ENCODE measurements at regions not wholly inside any gene's neighbourhood (a gene's known extent, or its start where the extent isn't known, plus 50 kb on each side); places are given as distances from the start of the nearest gene placed in this dataset.

- TF ChIP-seq EZH2 (IDR thresholded peaks at IDR 0.05; ENCODE audit: borderline replicate concordance, low read depth, low read length, severe bottlenecking) (no peak), MAX (IDR thresholded peaks at IDR 0.05; ENCODE audit: insufficient read depth, insufficient read length) (no peak), MYC (IDR thresholded peaks at IDR 0.05; ENCODE audit: low read depth, low read length) (no peak), POLR2AphosphoS5 (IDR thresholded peaks at IDR 0.05; ENCODE audit: insufficient read depth, low read depth, low read length) (no peak), GATA2 (IDR thresholded peaks at IDR 0.05; ENCODE audit: insufficient read depth, insufficient read length, low read depth, low read length) (no peak), JUN (IDR thresholded peaks at IDR 0.05; ENCODE audit: borderline replicate concordance, insufficient read depth, insufficient read length, low read depth) (no peak), FOS (IDR thresholded peaks at IDR 0.05; ENCODE audit: borderline replicate concordance, insufficient read depth, low read length) (no peak)
- ChIA-PET CTCF (interaction anchor here (0.6 kb wide), 1 partner anchor 1065 kb away, joined by 4 read pairs; no protein-coding TSS in a partner anchor), POLR2A (no interaction called here)
- Histone ChIP-seq H4K20me1 (replicated peaks; ENCODE audit: control insufficient read depth, extremely low read depth, insufficient read depth, low read length) (no peaks in the 10 kb centered on the region), H3K4me2 (ENCODE audit: insufficient read depth, low read length) (no peak overlapping the region), H3K4me3 (replicated peaks in 1 of 3; ENCODE audit: insufficient read depth in 1 of 3, low read depth in 1 of 3, low read length in 3 of 3) (no peak overlapping the region), H3K9ac (replicated peaks; ENCODE audit: extremely low read depth, insufficient read depth, low read length) (no peak overlapping the region), H3K4me1 (ENCODE audit: control insufficient read depth, extremely low read depth, insufficient read depth, low read length) (no peaks in the 10 kb centered on the region), H3K36me3 (ENCODE audit: control insufficient read depth in 2 of 2, extremely low read depth in 1 of 2, insufficient read depth in 2 of 2, low read length in 2 of 2) (no peaks in the 10 kb centered on the region), H3K79me2 (ENCODE audit: control insufficient read depth, insufficient read depth, low read length) (no peaks in the 10 kb centered on the region), H3K9me3 (replicated peaks; ENCODE audit: control insufficient read depth, insufficient read depth, low read length) (no peaks in the 10 kb centered on the region), H3K27me3 (ENCODE audit: control insufficient read depth in 2 of 2, insufficient read depth in 2 of 2, low read length in 2 of 2) (peaks cover 0 to 2% of the 10 kb centered on the region in 2 experiments), H3K27ac (ENCODE audit: insufficient read depth, low read depth, low read length) (no peak overlapping the region), H2AFZ (ENCODE audit: low read depth, low read length) (no peak overlapping the region), H3K9me1 (replicated peaks; ENCODE audit: control insufficient read depth, extremely low read depth, insufficient read depth, low read length) (no peaks in the 10 kb centered on the region)
- FAIRE-seq, result no peak
- DNase-seq (ENCODE audit: low read depth, low spot score), result no peak
- dilution Hi-C loops (cut with MboI; ENCODE audit: extremely low pct_ligation_motif_present, low sequenced_read_pairs) (no loop called here), intact Hi-C loops (cut with micrococcal nuclease) (no loop called here)
- no TSS peak for BruUV-seq (replicated peaks)
These were observed 176.4 kb upstream of the PLET1 start for GRCh38 chr11:112437096-112437495.

GRCh38 chr11:112439614-112440013, 179.0 kb upstream of the PLET1 start:
- H3K4me3 ChIP-seq (replicated peaks in 1 of 3; ENCODE audit: insufficient read depth in 1 of 3, low read depth in 1 of 3, low read length in 3 of 3), result no peak overlapping the region
- CTCF ChIA-PET, result interaction anchor here (1.1 kb wide), 1 partner anchor 21 kb away, joined by 3 read pairs; no protein-coding TSS in a partner anchor
- dilution Hi-C loops (cut with MboI; ENCODE audit: extremely low pct_ligation_motif_present, low sequenced_read_pairs) (no loop called here), intact Hi-C loops (cut with micrococcal nuclease) (no loop called here)
- no peak overlapping the region for H3K27ac ChIP-seq (ENCODE audit: insufficient read depth, low read depth, low read length)
- H3K9ac ChIP-seq (replicated peaks; ENCODE audit: extremely low read depth, insufficient read depth, low read length), result no peak overlapping the region
- no peaks in the 10 kb centered on the region for H4K20me1 ChIP-seq (replicated peaks; ENCODE audit: control insufficient read depth, extremely low read depth, insufficient read depth, low read length)
- DNase-seq (ENCODE audit: low read depth, low spot score) (no peak), FAIRE-seq (no peak)
- no peaks in the 10 kb centered on the region for H3K79me2 ChIP-seq (ENCODE audit: control insufficient read depth, insufficient read depth, low read length)
- no peaks in the 10 kb centered on the region for H3K9me3 ChIP-seq (replicated peaks; ENCODE audit: control insufficient read depth, insufficient read depth, low read length)
- no peak overlapping the region for H3K4me2 ChIP-seq (ENCODE audit: insufficient read depth, low read length)
- no peak overlapping the region for H2AFZ ChIP-seq (ENCODE audit: low read depth, low read length)
- peaks cover 0 to 1% of the 10 kb centered on the region in 2 experiments for H3K27me3 ChIP-seq (ENCODE audit: control insufficient read depth in 2 of 2, insufficient read depth in 2 of 2, low read length in 2 of 2)
- no peaks in the 10 kb centered on the region for H3K4me1 ChIP-seq (ENCODE audit: control insufficient read depth, extremely low read depth, insufficient read depth, low read length)
- no peaks in the 10 kb centered on the region for H3K36me3 ChIP-seq (ENCODE audit: control insufficient read depth in 2 of 2, extremely low read depth in 1 of 2, insufficient read depth in 2 of 2, low read length in 2 of 2)
- no TSS peak for BruUV-seq (replicated peaks)
- TF ChIP-seq MAX (IDR thresholded peaks at IDR 0.05; ENCODE audit: insufficient read depth, insufficient read length) (no peak), MYC (IDR thresholded peaks at IDR 0.05; ENCODE audit: low read depth, low read length) (no peak), JUN (IDR thresholded peaks at IDR 0.05; ENCODE audit: borderline replicate concordance, insufficient read depth, insufficient read length, low read depth) (no peak), EZH2 (IDR thresholded peaks at IDR 0.05; ENCODE audit: borderline replicate concordance, low read depth, low read length, severe bottlenecking) (no peak), GATA2 (IDR thresholded peaks at IDR 0.05; ENCODE audit: insufficient read depth, insufficient read length, low read depth, low read length) (no peak), CTCF (IDR thresholded peaks at IDR 0.05; ENCODE audit: extremely low read depth in 1 of 2, insufficient read depth in 1 of 2, low read depth in 1 of 2, low read length in 2 of 2) (no peak), FOS (IDR thresholded peaks at IDR 0.05; ENCODE audit: borderline replicate concordance, insufficient read depth, low read length) (no peak), POLR2AphosphoS5 (IDR thresholded peaks at IDR 0.05; ENCODE audit: insufficient read depth, low read depth, low read length) (no peak), POLR2A (IDR thresholded peaks at IDR 0.05; ENCODE audit: low read depth, low read length) (no peak)
- no peaks in the 10 kb centered on the region for H3K9me1 ChIP-seq (replicated peaks; ENCODE audit: control insufficient read depth, extremely low read depth, insufficient read depth, low read length)
- POLR2A ChIA-PET, result no interaction called here
